ENCODE measurements at regions not wholly inside any gene's neighbourhood (a gene's known extent, or its start where the extent isn't known, plus 50 kb on each side); places are given as distances from the start of the nearest gene placed in this dataset.

- DNase-seq (ENCODE audit: extremely low read depth, low read depth) = no peak
- H3K4me3 ChIP-seq (replicated peaks; ENCODE audit: low read depth, low read length) = no peak overlapping the region
- TF ChIP-seq CTCF (IDR thresholded peaks at IDR 0.05; ENCODE audit: low read depth, low read length, missing control alignments) = no peak
Measured at GRCh38 chr18:72114801-72115594, 429.1 kb downstream of the CBLN2 start.

- DNase-seq (ENCODE audit: extremely low read depth, low read depth) = no peak
- no peak for TF ChIP-seq CTCF (IDR thresholded peaks at IDR 0.05; ENCODE audit: low read depth, low read length, missing control alignments)
- H3K4me3 ChIP-seq (replicated peaks; ENCODE audit: low read depth, low read length) = no peak overlapping the region
Measured at GRCh38 chr18:72107647-72108383, 436.3 kb downstream of the CBLN2 start.

GRCh38 chr18:72104851-72105250 lies 439.3 kb downstream of the CBLN2 start:
- H3K4me3 ChIP-seq (replicated peaks; ENCODE audit: low read depth, low read length) = no peak overlapping the region
- no peak for DNase-seq (ENCODE audit: extremely low read depth, low read depth)
- no peak for TF ChIP-seq CTCF (IDR thresholded peaks at IDR 0.05; ENCODE audit: low read depth, low read length, missing control alignments)

- no peak for DNase-seq (ENCODE audit: extremely low read depth, low read depth)
- H3K4me3 ChIP-seq (replicated peaks; ENCODE audit: low read depth, low read length) = no peak overlapping the region
- TF ChIP-seq CTCF (IDR thresholded peaks at IDR 0.05; ENCODE audit: low read depth, low read length, missing control alignments) = no peak
Measured at GRCh38 chr18:72102412-72102811, 441.7 kb downstream of the CBLN2 start.

GRCh38 chr18:72100465-72101004 lies 443.6 kb downstream of the CBLN2 start:
- no peak for TF ChIP-seq CTCF (IDR thresholded peaks at IDR 0.05; ENCODE audit: low read depth, low read length, missing control alignments)
- no peak overlapping the region for H3K4me3 ChIP-seq (replicated peaks; ENCODE audit: low read depth, low read length)
- no peak for DNase-seq (ENCODE audit: extremely low read depth, low read depth)

- no peak overlapping the region for H3K4me3 ChIP-seq (replicated peaks; ENCODE audit: low read depth, low read length)
- no peak for DNase-seq (ENCODE audit: extremely low read depth, low read depth)
- no peak for TF ChIP-seq CTCF (IDR thresholded peaks at IDR 0.05; ENCODE audit: low read depth, low read length, missing control alignments)
Measured at GRCh38 chr18:72091369-72091768, 452.8 kb downstream of the CBLN2 start.
